Frontal cortex (tissue), 3 donors: ENCODE measurements at regions not wholly inside any gene's neighbourhood (a gene's known extent, or its start where the extent isn't known, plus 50 kb on each side); places are given as distances from the start of the nearest gene placed in this dataset.
"Not testable (repeated sequence)": the region's sequence is repeated elsewhere in the genome, so short reads cannot be mapped to it uniquely, and the experiment has no call there.

Experiments used
- DNase-seq, 2 donors: peaks; one replicate each; pipeline ENCODE4 v3.0.0; 2012; ENCODE audit warnings: low spot score in 2 of 2
- FAIRE-seq: peaks from 2 replicates; lab custom pipeline; 2012; peaks lifted over from hg19 to GRCh38; lab: Jason Lieb, UNC
- donor health status: control.
- donor health status: control.
- donor health status: control.

- DNase-seq (no peak), FAIRE-seq (no peak)
These were observed 160.7 kb downstream of the EBLN2 start for GRCh38 chr3:73222126-73222525.

- DNase-seq (no peak), FAIRE-seq (no peak)
These were observed 163.8 kb downstream of the EBLN2 start for GRCh38 chr3:73225146-73225855.

- FAIRE-seq, result no peak
- DNase-seq, result no peak
These were observed 164.5 kb downstream of the EBLN2 start for GRCh38 chr3:73225991-73226390.

- no peak for DNase-seq
These were observed 166.5 kb downstream of the EBLN2 start for GRCh38 chr3:73228000-73228399.

DNA sequence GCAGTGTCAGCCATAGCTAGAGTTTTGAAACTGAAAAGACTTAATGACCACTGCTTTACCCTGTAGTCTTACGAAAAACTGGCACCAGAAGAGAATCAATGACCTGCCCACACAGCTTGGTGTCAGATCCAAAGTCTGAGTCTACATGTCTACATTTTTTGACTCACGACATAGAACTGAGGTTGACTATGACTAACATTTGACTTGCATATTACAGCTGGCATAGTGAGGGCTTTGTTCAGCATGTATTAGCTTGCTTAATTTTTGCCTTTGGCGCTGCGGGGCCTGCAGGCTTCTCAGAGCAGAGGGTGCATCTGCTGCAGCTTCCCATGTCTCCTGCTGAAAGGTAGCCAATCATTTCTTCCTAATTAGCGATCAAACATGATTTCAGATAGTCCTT lies 167.0 kb downstream of the EBLN2 start:
- no peak for FAIRE-seq

More at GRCh38 chr3:73228000-73228399, 166.5 kb downstream of the EBLN2 start:
- FAIRE-seq, result no peak

DNA sequence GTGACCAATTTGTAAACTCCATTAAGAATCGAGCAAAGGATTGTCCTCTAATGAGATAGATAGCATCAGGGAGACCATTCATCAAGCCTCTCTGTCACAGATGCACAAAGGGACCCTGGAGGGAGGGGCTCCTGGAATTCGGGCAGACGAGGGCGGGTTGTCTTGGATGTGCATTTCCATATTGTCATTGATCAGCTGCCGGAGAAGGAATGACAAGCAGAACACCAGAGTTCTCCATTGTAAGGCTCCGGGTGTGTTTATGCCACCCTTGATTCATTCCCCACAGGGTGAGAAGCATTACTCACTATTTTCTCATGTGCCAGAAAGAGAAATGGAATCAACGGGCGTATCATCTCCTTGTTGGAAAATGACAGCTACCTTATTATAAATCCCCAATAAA lies 167.5 kb downstream of the EBLN2 start:
- no peak for DNase-seq

More for the DNA sequence above, 167.0 kb downstream of the EBLN2 start:
- no peak for DNase-seq

GRCh38 chr3:73234354-73235014 lies 173.0 kb downstream of the EBLN2 start:
- FAIRE-seq, result no peak
- DNase-seq, result peak in 1 of 2 donors; percentile 20

More for the DNA sequence above, 167.5 kb downstream of the EBLN2 start:
- no peak for FAIRE-seq

- FAIRE-seq, result no peak
- no peak for DNase-seq
These were observed 174.3 kb downstream of the EBLN2 start for GRCh38 chr3:73235768-73236167.

- no peak for DNase-seq
- FAIRE-seq, result no peak
These were observed 175.4 kb downstream of the EBLN2 start for GRCh38 chr3:73236867-73237266.

DNA sequence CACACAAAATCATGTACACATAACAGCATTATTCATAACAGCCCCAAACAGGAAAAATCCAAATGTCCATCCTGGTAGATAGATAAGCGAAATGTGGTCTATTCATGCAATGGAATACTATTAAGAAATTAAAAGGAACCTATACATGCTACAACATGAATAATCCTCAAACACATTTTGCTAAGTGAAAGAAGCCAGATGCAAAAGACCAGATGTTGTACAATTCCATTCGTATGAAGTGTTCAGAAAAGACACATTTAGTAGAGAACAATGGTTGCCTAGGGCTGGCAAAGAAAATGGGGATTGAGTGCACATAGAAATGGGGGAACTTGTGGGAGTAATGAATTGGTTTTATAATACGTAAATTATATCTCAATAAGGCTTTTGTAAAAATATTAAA lies 182.3 kb downstream of the EBLN2 start:
- DNase-seq (no peak), FAIRE-seq (no peak)

DNA sequence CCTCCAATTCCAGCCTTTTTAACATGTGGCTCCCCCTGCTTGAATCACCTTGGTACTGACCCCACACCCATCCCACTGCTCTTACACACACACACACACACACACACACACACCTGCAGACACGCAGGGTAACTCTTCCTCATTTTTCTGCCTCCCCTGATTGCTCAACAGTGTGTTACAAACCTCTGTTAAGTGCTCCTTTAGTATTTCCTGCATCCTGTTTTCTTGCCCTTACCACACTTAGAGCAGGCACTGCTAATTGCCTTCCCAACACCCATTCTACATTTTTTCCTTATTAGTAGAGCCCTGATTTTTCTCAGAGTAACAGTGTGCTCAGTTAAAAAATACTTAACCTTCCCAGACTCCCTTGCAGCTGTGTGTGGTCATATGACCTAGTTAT lies 184.0 kb downstream of the EBLN2 start:
- DNase-seq (no peak), FAIRE-seq (no peak)

DNA sequence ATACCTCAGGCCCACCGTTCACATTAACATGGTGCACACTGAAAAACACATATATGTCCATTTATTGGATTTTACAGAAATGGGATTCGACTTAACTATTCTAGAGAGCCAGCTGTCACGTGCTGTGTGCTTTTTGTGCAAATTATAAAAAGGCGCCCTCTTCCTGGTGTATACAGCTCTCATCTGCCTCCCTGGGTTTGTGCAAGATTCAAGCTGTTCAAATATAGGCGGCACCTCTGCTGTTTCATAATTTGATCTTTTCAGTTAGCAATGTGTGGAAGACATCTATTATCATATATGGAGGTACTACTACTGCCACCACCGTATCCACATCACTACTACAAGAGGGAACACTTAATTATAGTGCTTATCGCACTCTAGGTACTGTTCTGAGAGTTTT lies 187.6 kb downstream of the EBLN2 start:
- FAIRE-seq (no peak), DNase-seq (no peak)

GRCh38 chr3:73254062-73254461 lies 192.6 kb downstream of the EBLN2 start:
- DNase-seq, result no peak
- no peak for FAIRE-seq

GRCh38 chr3:73255609-73256029 lies 194.2 kb downstream of the EBLN2 start:
- DNase-seq (no peak), FAIRE-seq (no peak)

- FAIRE-seq (no peak), DNase-seq (no peak)
These were observed 195.7 kb downstream of the EBLN2 start for GRCh38 chr3:73257186-73257585.

DNA sequence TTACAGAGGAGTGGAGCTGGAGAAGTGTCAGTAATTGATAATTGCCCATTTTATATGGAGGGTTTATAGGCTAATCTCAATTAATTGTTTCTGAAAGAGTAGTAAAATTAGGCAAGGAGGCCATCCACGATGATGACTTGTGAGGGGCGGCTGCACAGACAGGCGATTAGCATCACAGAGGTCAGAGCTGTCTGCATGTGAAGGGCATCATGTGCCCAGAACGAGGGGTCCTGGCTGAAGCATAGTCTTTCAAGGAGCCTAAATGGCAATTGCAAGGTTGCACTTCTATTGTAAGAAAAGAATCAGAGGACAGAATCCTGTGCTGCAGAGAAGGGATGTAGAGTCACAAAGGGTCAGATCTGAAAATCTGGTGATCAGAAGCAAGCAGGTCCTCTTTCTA lies 196.6 kb downstream of the EBLN2 start:
- FAIRE-seq (no peak), DNase-seq (no peak)

DNA sequence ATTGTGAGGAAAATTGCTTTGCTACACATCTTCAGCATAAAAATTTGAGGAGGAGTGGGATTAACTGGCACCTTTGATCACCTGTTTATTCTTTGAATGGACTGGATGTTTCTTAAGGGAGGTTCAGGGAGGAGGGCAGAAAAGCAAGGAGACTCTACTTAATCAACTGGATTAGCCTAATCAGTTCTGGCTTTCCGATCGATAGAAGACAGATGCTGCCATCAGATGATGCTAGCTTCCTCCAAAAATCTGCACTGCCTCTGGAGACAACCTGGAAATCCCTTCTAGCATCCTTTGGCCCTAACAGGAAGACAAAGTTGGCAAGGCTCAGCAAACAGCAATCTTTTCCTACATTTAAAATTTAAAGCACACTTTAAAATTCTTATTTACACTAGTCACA lies 197.8 kb downstream of the EBLN2 start:
- FAIRE-seq (no peak), DNase-seq (no peak)

DNA sequence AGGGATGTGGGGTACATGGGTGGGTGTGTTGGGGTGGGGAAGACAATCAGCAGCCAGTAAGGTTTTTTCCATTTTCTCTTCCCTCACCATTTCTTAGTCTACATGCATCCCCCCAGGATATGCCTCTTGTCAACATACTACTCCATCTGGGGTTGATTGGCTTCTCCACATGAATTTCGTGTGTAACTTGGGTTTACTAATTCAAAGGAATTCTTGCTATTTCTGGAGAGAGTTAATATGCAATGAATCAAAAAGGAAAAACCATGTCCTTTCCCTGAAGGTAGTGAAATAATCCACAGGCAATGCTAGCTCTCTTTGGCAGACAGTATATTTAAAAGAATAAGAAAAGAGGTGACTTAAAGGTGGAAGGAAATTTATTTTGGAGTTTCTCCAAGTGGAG lies 198.4 kb downstream of the EBLN2 start:
- FAIRE-seq (no peak), DNase-seq (no peak)

- not testable (repeated sequence) for FAIRE-seq, DNase-seq
These were observed 205.1 kb downstream of the EBLN2 start for GRCh38 chr3:73266558-73266957.

DNA sequence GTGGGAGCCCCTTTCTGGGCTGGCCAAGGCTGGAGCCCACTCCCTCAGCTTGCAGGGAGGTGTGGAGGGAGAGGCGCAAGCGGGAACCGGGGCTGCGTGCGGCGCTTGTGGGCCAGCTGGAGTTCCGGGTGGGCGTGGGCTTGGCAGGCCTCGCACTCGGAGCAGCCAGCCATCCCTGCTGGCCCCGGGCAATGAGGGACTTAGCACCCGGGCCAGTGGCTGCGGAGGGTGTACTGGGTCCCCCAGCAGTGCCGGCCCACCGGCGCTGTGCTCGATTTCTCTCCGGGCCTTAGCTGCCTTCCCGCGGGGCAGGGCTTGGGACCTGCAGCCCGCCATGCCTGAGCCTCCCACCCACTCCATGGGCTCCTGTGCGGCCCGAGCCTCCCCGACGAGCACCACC lies 207.7 kb downstream of the EBLN2 start:
- DNase-seq, FAIRE-seq: not testable (repeated sequence)

- FAIRE-seq (no peak), DNase-seq (no peak)
These were observed 209.5 kb downstream of the EBLN2 start for GRCh38 chr3:73270839-73271483.
